ENCODE measurements at regions not wholly inside any gene's neighbourhood (a gene's known extent, or its start where the extent isn't known, plus 50 kb on each side); places are given as distances from the start of the nearest gene placed in this dataset.
"Not testable (repeated sequence)": the region's sequence is repeated elsewhere in the genome, so short reads cannot be mapped to it uniquely, and the experiment has no call there.

GRCh38 chr18:73331212-73331772, 463.5 kb upstream of the NETO1 start:
- no peaks in the 10 kb centered on the region for H4K20me1 ChIP-seq (ENCODE audit: control insufficient read depth, insufficient read depth)
- H3K4me3 ChIP-seq: no peak overlapping the region
- BruUV-seq (replicated peaks): no TSS peak
- H3K27ac ChIP-seq (ENCODE audit: control insufficient read depth, insufficient read depth): no peak overlapping the region
- H2AFZ ChIP-seq (ENCODE audit: control insufficient read depth, low read depth, low read length): no peak overlapping the region
- WGBS (ENCODE audit: insufficient coverage, insufficient replicate concordance, low lambda C conversion rate, missing lambda C conversion rate): 7% methylated on average over 4 of the region's 4 CpGs
- no peak overlapping the region for H3K4me2 ChIP-seq (ENCODE audit: control insufficient read depth, insufficient read depth)
- H3K36me3 ChIP-seq (ENCODE audit: control insufficient read depth in 2 of 2, insufficient read depth in 2 of 2, low read length in 1 of 2): no peaks in the 10 kb centered on the region
- ChIA-PET RAD21 (ENCODE audit: unreplicated experiment) (no interaction called here), POLR2A (no interaction called here), SMC1A (ENCODE audit: uncharacterized antibody, unreplicated experiment) (no interaction called here), CTCF (no interaction called here)
- intact Hi-C loops (cut with micrococcal nuclease; ENCODE audit: unreplicated experiment) (no loop called here), in situ Hi-C loops (cut with MboI) (no loop called here)
- no peaks in the 10 kb centered on the region for H3K4me1 ChIP-seq (ENCODE audit: control insufficient read depth, insufficient read depth, low read length)
- no peaks in the 10 kb centered on the region for H3K9me3 ChIP-seq (replicated peaks; ENCODE audit: control insufficient read depth, insufficient read depth, low read length)
- no peak overlapping the region for H3K9ac ChIP-seq (ENCODE audit: control insufficient read depth, insufficient read depth, low read length)
- no peaks in the 10 kb centered on the region for H3K79me2 ChIP-seq (ENCODE audit: control insufficient read depth, insufficient read depth, low read length)
- TF ChIP-seq SUPT20H (IDR thresholded peaks at IDR 0.05; ENCODE audit: borderline replicate concordance, control insufficient read depth, low read depth, low read length): no peak
- TF ChIP-seq ESRRA (IDR thresholded peaks at IDR 0.05; ENCODE audit: low read length): no peak
- TF ChIP-seq ZNF207 (IDR thresholded peaks at IDR 0.05; ENCODE audit: borderline replicate concordance): no peak
- TF ChIP-seq HSF1 (IDR thresholded peaks at IDR 0.05; ENCODE audit: low read depth, low read length): no peak
- TF ChIP-seq BCL11A (IDR thresholded peaks at IDR 0.05; ENCODE audit: low read depth, low read length): no peak
- no peak for TF ChIP-seq IRF4 (IDR thresholded peaks at IDR 0.05; ENCODE audit: low read depth, low read length)
- TF ChIP-seq RUNX3 (IDR thresholded peaks at IDR 0.05; ENCODE audit: low read length): no peak
- no peak for TF ChIP-seq DPF2 (IDR thresholded peaks at IDR 0.05)
- H3K27me3 ChIP-seq (replicated peaks in 1 of 2; ENCODE audit: control insufficient read depth in 2 of 2, insufficient read depth in 2 of 2, low read length in 1 of 2): no peaks in the 10 kb centered on the region
- no peak for DNase-seq (ENCODE audit: low read depth, low spot score)
- ATAC-seq: no peak
- no peak for FAIRE-seq

GRCh38 chr18:73330106-73330505, 462.3 kb upstream of the NETO1 start:
- ATAC-seq; BruUV-seq (replicated peaks); RAD21 ChIA-PET (ENCODE audit: unreplicated experiment); H3K27ac ChIP-seq (ENCODE audit: control insufficient read depth, insufficient read depth); H2AFZ ChIP-seq (ENCODE audit: control insufficient read depth, low read depth, low read length); H4K20me1 ChIP-seq (ENCODE audit: control insufficient read depth, insufficient read depth); intact Hi-C loops (cut with micrococcal nuclease; ENCODE audit: unreplicated experiment); H3K4me1 ChIP-seq (ENCODE audit: control insufficient read depth, insufficient read depth, low read length); DNase-seq (ENCODE audit: low read depth, low spot score); H3K9ac ChIP-seq (ENCODE audit: control insufficient read depth, insufficient read depth, low read length); H3K27me3 ChIP-seq (replicated peaks in 1 of 2; ENCODE audit: control insufficient read depth in 2 of 2, insufficient read depth in 2 of 2, low read length in 1 of 2); in situ Hi-C loops (cut with MboI); FAIRE-seq; POLR2A ChIA-PET; H3K4me2 ChIP-seq (ENCODE audit: control insufficient read depth, insufficient read depth); H3K79me2 ChIP-seq (ENCODE audit: control insufficient read depth, insufficient read depth, low read length); CTCF ChIA-PET; H3K36me3 ChIP-seq (ENCODE audit: control insufficient read depth in 2 of 2, insufficient read depth in 2 of 2, low read length in 1 of 2); H3K9me3 ChIP-seq (replicated peaks; ENCODE audit: control insufficient read depth, insufficient read depth, low read length); H3K4me3 ChIP-seq; SMC1A ChIA-PET (ENCODE audit: uncharacterized antibody, unreplicated experiment): not testable (repeated sequence)
- 69% methylated on average over 4 of the region's 6 CpGs for WGBS (ENCODE audit: insufficient coverage, insufficient replicate concordance, low lambda C conversion rate, missing lambda C conversion rate)

- H3K27ac ChIP-seq (ENCODE audit: control insufficient read depth, insufficient read depth); in situ Hi-C loops (cut with MboI); H3K4me3 ChIP-seq; DNase-seq (ENCODE audit: low read depth, low spot score); FAIRE-seq; H2AFZ ChIP-seq (ENCODE audit: control insufficient read depth, low read depth, low read length); intact Hi-C loops (cut with micrococcal nuclease; ENCODE audit: unreplicated experiment); H4K20me1 ChIP-seq (ENCODE audit: control insufficient read depth, insufficient read depth); H3K79me2 ChIP-seq (ENCODE audit: control insufficient read depth, insufficient read depth, low read length); POLR2A ChIA-PET; RAD21 ChIA-PET (ENCODE audit: unreplicated experiment); CTCF ChIA-PET; H3K9ac ChIP-seq (ENCODE audit: control insufficient read depth, insufficient read depth, low read length); SMC1A ChIA-PET (ENCODE audit: uncharacterized antibody, unreplicated experiment); H3K27me3 ChIP-seq (replicated peaks in 1 of 2; ENCODE audit: control insufficient read depth in 2 of 2, insufficient read depth in 2 of 2, low read length in 1 of 2); H3K36me3 ChIP-seq (ENCODE audit: control insufficient read depth in 2 of 2, insufficient read depth in 2 of 2, low read length in 1 of 2); H3K4me1 ChIP-seq (ENCODE audit: control insufficient read depth, insufficient read depth, low read length); ATAC-seq; H3K4me2 ChIP-seq (ENCODE audit: control insufficient read depth, insufficient read depth); H3K9me3 ChIP-seq (replicated peaks; ENCODE audit: control insufficient read depth, insufficient read depth, low read length); BruUV-seq (replicated peaks): not testable (repeated sequence)
- WGBS (ENCODE audit: insufficient coverage, insufficient replicate concordance, low lambda C conversion rate, missing lambda C conversion rate): 49% methylated on average over 4 of the region's 5 CpGs
Observed at GRCh38 chr18:73324187-73324831, 456.5 kb upstream of the NETO1 start.
